Loucy (cell line): ENCODE measurements at regions not wholly inside any gene's neighbourhood (a gene's known extent, or its start where the extent isn't known, plus 50 kb on each side); places are given as distances from the start of the nearest gene placed in this dataset.

ENCODE experiments used
- EZH2phosphoT487 ChIP-seq: fragments of 200-600 bp; IDR thresholded peaks from 2 replicates; pipeline ENCODE4 v1.6.1; 2018; ENCODE audit warnings: antibody characterized with exemption, mild to moderate bottlenecking, moderate library complexity, borderline replicate concordance
- TF ChIP-seq, protein P1 (sequence below): fragments of 200-600 bp; sonication (generic); conservative IDR thresholded peaks from 2 replicates; pipeline ENCODE4 v1.5.1; 2014; ENCODE audit warnings: mild to moderate bottlenecking, antibody characterized with exemption, low read length

DNA sequence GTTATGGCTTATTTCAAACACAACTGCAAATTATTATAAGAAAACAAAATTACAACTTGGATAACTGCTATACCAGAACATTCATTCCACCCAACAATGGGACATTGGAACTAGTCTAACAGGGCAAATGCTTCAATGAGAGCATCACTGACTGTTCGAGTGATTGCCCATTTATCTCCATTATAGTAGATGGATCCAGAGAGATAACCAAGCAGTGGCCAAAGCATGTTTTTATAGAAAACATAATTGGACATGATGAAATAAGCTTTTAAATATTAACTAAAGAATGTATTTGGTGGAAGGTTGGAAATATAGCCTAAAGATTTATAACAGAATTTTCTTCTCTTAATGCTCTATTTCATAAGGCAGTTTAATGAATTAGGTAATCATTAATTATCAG lies 634.8 kb downstream of the NUP35 start:
- TF ChIP-seq, protein P1, sequence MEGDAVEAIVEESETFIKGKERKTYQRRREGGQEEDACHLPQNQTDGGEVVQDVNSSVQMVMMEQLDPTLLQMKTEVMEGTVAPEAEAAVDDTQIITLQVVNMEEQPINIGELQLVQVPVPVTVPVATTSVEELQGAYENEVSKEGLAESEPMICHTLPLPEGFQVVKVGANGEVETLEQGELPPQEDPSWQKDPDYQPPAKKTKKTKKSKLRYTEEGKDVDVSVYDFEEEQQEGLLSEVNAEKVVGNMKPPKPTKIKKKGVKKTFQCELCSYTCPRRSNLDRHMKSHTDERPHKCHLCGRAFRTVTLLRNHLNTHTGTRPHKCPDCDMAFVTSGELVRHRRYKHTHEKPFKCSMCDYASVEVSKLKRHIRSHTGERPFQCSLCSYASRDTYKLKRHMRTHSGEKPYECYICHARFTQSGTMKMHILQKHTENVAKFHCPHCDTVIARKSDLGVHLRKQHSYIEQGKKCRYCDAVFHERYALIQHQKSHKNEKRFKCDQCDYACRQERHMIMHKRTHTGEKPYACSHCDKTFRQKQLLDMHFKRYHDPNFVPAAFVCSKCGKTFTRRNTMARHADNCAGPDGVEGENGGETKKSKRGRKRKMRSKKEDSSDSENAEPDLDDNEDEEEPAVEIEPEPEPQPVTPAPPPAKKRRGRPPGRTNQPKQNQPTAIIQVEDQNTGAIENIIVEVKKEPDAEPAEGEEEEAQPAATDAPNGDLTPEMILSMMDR, result no peak
- no peak for TF ChIP-seq EZH2phosphoT487
